HEK293 (cell line): ENCODE measurements at regions not wholly inside any gene's neighbourhood (a gene's known extent, or its start where the extent isn't known, plus 50 kb on each side); places are given as distances from the start of the nearest gene placed in this dataset.
A peak's percentile ranks its signal among the peaks of the same experiment; 100 is the strongest.

Experiments used
- CTCF ChIA-PET: fragments of 350-600 bp; formaldehyde crosslinking; extraction: SDS; loops from one replicate; lab custom pipeline; 2021; ENCODE audit warnings: antibody characterized with exemption; lab: Yijun Ruan, JAX
- POLR2A ChIA-PET: fragments of 300-600 bp; formaldehyde crosslinking; extraction: SDS; loops from one replicate; lab custom pipeline; 2020; ENCODE audit warnings: antibody characterized with exemption, inconsistent platforms; lab: Yijun Ruan, JAX
- H3K27ac ChIP-seq: fragments of 200-500 bp; sonication (Bioruptor generic); 2 replicates; pipeline ENCODE4 v1.5.1; 2014; ENCODE audit warnings: low read depth, low read length, control low read depth, inconsistent platforms; ENCODE audit errors: extremely low read depth
- H3K36me3 ChIP-seq, 2 experiments: fragments of 200-500 bp in 1 of 2; sonication (Bioruptor generic) in 1 of 2; 1 replicate in 1 of 2; 2 replicates in 1 of 2; pipeline ENCODE4 v1.5.1; 2014 to 2017; ENCODE audit warnings: inconsistent platforms in 2 of 2, low read length in 2 of 2; ENCODE audit not compliant: control insufficient read depth in 2 of 2, insufficient read depth in 1 of 2
- H3K4me1 ChIP-seq: fragments of 200-500 bp; sonication (Bioruptor generic); 2 replicates; pipeline ENCODE4 v1.5.1; 2014; ENCODE audit warnings: mild to moderate bottlenecking, low read length, inconsistent platforms; ENCODE audit not compliant: control insufficient read depth, insufficient read depth
- H3K4me3 ChIP-seq: 2 replicates; pipeline ENCODE4 v1.5.1; 2011; ENCODE audit warnings: low read depth, mild to moderate bottlenecking, control low read depth, low read length, moderate library complexity
- H3K9me3 ChIP-seq: fragments of 200-500 bp; sonication (Bioruptor generic); 2 replicates; pipeline ENCODE4 v1.5.1; 2014; ENCODE audit warnings: low read depth, low read length, inconsistent platforms; ENCODE audit not compliant: control insufficient read depth, insufficient read depth
- EGR2 ChIP-seq: fragments of 450-650 bp; formaldehyde crosslinking; IDR thresholded peaks from 2 replicates; pipeline ENCODE4 v1.5.1; 2016; ENCODE audit warnings: low read depth, missing biosample characterization, missing genetic modification characterization
- KLF9 ChIP-seq: fragments of 450-650 bp; formaldehyde crosslinking; IDR thresholded peaks from 2 replicates; pipeline ENCODE4 v1.5.1; 2016; ENCODE audit warnings: missing biosample characterization, missing genetic modification characterization, low read depth
- MEIS1 ChIP-seq: sonication (generic); formaldehyde crosslinking; IDR thresholded peaks from 2 replicates; pipeline ENCODE4 v1.8.1; 2022; ENCODE audit warnings: missing genetic modification reagents, mild to moderate bottlenecking, borderline replicate concordance
- TRIM28 ChIP-seq: IDR thresholded peaks from 2 replicates; pipeline ENCODE4 v1.6.1; 2011; ENCODE audit warnings: low read length, control low read depth, borderline replicate concordance
- ZEB2 ChIP-seq: fragments of 450-650 bp; formaldehyde crosslinking; IDR thresholded peaks from 2 replicates; pipeline ENCODE4 v1.5.1; 2016; ENCODE audit warnings: missing biosample characterization, missing genetic modification characterization
- ZNF112 ChIP-seq: fragments of 450-650 bp; formaldehyde crosslinking; IDR thresholded peaks from 2 replicates; pipeline ENCODE4 v1.5.0; 2017; ENCODE audit warnings: missing biosample characterization, missing genetic modification characterization
- ZNF146 ChIP-seq: fragments of 450-650 bp; formaldehyde crosslinking; IDR thresholded peaks from 2 replicates; pipeline ENCODE4 v1.5.1; 2016; ENCODE audit warnings: missing biosample characterization, missing genetic modification characterization
- ZNF202 ChIP-seq: fragments of 450-650 bp; formaldehyde crosslinking; IDR thresholded peaks from 2 replicates; pipeline ENCODE4 v1.5.1; 2016; ENCODE audit warnings: missing biosample characterization, missing genetic modification characterization, borderline replicate concordance
- ZNF211 ChIP-seq: fragments of 450-650 bp; formaldehyde crosslinking; IDR thresholded peaks from 2 replicates; pipeline ENCODE4 v1.5.1; 2016; ENCODE audit warnings: low read depth, missing biosample characterization, missing genetic modification characterization
- ZNF366 ChIP-seq: fragments of 450-650 bp; formaldehyde crosslinking; conservative IDR thresholded peaks from 2 replicates; pipeline ENCODE4 v1.5.1; 2016; ENCODE audit warnings: missing biosample characterization, missing genetic modification characterization
- ZNF394 ChIP-seq: fragments of 450-650 bp; formaldehyde crosslinking; IDR thresholded peaks from 2 replicates; pipeline ENCODE4 v1.5.1; 2016; ENCODE audit warnings: missing biosample characterization, missing genetic modification characterization, mild to moderate bottlenecking, moderate library complexity, borderline replicate concordance
- ZNF404 ChIP-seq: fragments of 450-650 bp; formaldehyde crosslinking; IDR thresholded peaks from 2 replicates; pipeline ENCODE4 v1.5.1; 2017; ENCODE audit warnings: missing biosample characterization, missing genetic modification characterization
- ZNF426 ChIP-seq: fragments of 450-650 bp; formaldehyde crosslinking; IDR thresholded peaks from 2 replicates; pipeline ENCODE4 v1.5.1; 2017; ENCODE audit warnings: missing biosample characterization, missing genetic modification characterization, mild to moderate bottlenecking, inconsistent platforms, moderate library complexity
- ZNF585B ChIP-seq: fragments of 450-650 bp; formaldehyde crosslinking; IDR thresholded peaks from 2 replicates; pipeline ENCODE4 v1.5.1; 2016; ENCODE audit warnings: missing biosample characterization, missing genetic modification characterization
- ZNF596 ChIP-seq: fragments of 450-650 bp; IDR thresholded peaks from 2 replicates; pipeline ENCODE4 v1.5.0; 2018; ENCODE audit warnings: missing biosample characterization, mild to moderate bottlenecking, missing genetic modification characterization, moderate library complexity
- ZNF610 ChIP-seq: fragments of 450-650 bp; formaldehyde crosslinking; IDR thresholded peaks from 2 replicates; pipeline ENCODE4 v1.5.1; 2016; ENCODE audit warnings: missing biosample characterization, missing genetic modification characterization, borderline replicate concordance
- TF ChIP-seq, protein P1 (sequence below): fragments of 450-650 bp; IDR thresholded peaks from 2 replicates; pipeline ENCODE4 v1.5.1; 2018; ENCODE audit warnings: missing biosample characterization, mild to moderate bottlenecking, missing genetic modification characterization
- TF ChIP-seq, protein P2 (sequence below): fragments of 450-650 bp; formaldehyde crosslinking; IDR thresholded peaks from 2 replicates; pipeline ENCODE4 v1.5.1; 2016; ENCODE audit warnings: missing biosample characterization, missing genetic modification characterization
- TF ChIP-seq, protein P3 (sequence below): fragments of 450-650 bp; IDR thresholded peaks from 2 replicates; pipeline ENCODE4 v1.5.1; 2018; ENCODE audit warnings: missing biosample characterization, missing genetic modification characterization
- TF ChIP-seq, protein P4 (sequence below): fragments of 450-650 bp; formaldehyde crosslinking; IDR thresholded peaks from 2 replicates; pipeline ENCODE4 v1.5.1; 2016; ENCODE audit warnings: missing biosample characterization, missing genetic modification characterization

DNA sequence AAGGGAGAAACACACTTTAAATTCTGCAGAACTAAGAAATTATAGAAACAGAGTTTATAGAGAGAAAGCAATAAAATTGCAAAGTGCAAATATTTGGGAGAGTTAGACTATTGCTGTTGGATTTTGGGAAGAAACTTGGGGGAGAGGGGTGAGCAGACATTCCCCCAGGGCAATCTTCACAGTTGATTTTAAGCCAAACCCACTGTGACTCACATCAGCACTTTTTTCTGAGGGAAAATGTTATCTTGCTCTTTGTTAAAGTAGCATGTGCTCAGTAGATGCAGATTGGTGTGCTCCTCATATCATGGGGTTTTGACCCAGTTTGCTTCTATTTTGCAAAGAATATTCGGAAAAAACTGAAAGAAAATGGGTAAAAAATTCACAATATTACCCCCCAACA is 367.6 kb downstream of the CDH11 start (continued):
- TF ChIP-seq, protein P1, sequence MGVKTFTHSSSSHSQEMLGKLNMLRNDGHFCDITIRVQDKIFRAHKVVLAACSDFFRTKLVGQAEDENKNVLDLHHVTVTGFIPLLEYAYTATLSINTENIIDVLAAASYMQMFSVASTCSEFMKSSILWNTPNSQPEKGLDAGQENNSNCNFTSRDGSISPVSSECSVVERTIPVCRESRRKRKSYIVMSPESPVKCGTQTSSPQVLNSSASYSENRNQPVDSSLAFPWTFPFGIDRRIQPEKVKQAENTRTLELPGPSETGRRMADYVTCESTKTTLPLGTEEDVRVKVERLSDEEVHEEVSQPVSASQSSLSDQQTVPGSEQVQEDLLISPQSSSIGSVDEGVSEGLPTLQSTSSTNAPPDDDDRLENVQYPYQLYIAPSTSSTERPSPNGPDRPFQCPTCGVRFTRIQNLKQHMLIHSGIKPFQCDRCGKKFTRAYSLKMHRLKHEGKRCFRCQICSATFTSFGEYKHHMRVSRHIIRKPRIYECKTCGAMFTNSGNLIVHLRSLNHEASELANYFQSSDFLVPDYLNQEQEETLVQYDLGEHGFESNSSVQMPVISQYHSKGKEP (tag by site-specific recombination) = no peak
- TF ChIP-seq ZNF394 (tag by site-specific recombination) (no peak), ZNF596 (tag by site-specific recombination) (no peak), KLF9 (tag by site-specific recombination) (no peak)

DNA sequence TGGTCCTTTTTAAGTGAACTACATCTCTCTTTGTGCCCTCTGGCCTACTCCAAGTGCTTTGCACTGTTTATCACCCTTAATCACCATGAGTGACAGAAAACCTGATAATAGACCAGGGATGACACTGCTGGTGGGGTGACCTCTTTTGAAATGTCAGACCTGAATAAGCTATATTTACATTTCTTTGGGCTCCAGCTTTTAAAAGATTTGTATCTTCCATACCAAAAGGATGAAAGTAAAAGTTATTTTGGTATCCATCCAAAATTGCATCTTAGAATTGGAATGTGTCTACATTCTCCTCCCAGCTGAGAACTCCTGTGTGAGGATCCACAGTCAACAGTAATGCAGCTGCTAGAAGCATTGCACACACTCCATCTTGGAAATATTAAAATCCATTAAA is 370.0 kb downstream of the CDH11 start:
- TF ChIP-seq MEIS1 (CRISPR knock-in tag) (peak; percentile 52; the same call in 1 of the 2 replicates), ZNF211 (tag by site-specific recombination) (no peak)
- ChIA-PET POLR2A (interaction anchor here (0.7 kb wide), 2 partner anchors 330 to 1163 kb away, joined by 6 to 7 read pairs; no protein-coding TSS in a partner anchor), CTCF (interaction anchor here (0.6 kb wide), 1 partner anchor 138 kb away, joined by 3 read pairs; no protein-coding TSS in a partner anchor)
- Histone ChIP-seq H3K4me1 (peaks cover 12% of the 10 kb centered on the region; the same call in 1 of the 2 replicates), H3K4me3 (no peak overlapping the region), H3K27ac (no peak overlapping the region), H3K9me3 (no peaks in the 10 kb centered on the region), H3K36me3 (no peaks in the 10 kb centered on the region)

DNA sequence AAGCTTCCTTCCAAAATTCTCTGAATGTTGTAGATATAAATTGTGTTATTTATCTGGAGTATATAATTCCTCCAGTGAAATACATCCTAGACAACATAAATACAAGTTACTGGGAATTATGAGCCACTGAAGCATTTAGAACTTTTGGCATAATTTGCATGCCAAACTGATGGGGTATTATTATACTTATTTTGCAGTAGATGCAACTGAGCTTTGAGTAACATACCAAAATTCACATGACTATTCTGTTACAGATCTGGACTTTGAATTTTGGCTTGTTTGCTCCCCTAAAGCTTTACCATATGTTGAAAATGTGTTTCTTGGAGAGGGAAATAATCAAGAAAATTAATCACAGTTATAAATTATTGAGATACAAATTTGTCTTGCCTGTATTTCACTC is 372.5 kb downstream of the CDH11 start:
- Histone ChIP-seq H3K4me1 (peaks cover 7% of the 10 kb centered on the region; the same call in 1 of the 2 replicates), H3K9me3 (no peaks in the 10 kb centered on the region), H3K27ac (no peak overlapping the region), H3K4me3 (no peak overlapping the region), H3K36me3 (no peaks in the 10 kb centered on the region)
- no peak for TF ChIP-seq ZNF146
- TF ChIP-seq ZNF202 (tag by site-specific recombination) = no peak
- no peak for TF ChIP-seq ZNF610 (tag by site-specific recombination)
- CTCF ChIA-PET = interaction anchor here (1.1 kb wide), 1 partner anchor 225 kb away, joined by 3 read pairs; no protein-coding TSS in a partner anchor
- POLR2A ChIA-PET = no interaction called here

DNA sequence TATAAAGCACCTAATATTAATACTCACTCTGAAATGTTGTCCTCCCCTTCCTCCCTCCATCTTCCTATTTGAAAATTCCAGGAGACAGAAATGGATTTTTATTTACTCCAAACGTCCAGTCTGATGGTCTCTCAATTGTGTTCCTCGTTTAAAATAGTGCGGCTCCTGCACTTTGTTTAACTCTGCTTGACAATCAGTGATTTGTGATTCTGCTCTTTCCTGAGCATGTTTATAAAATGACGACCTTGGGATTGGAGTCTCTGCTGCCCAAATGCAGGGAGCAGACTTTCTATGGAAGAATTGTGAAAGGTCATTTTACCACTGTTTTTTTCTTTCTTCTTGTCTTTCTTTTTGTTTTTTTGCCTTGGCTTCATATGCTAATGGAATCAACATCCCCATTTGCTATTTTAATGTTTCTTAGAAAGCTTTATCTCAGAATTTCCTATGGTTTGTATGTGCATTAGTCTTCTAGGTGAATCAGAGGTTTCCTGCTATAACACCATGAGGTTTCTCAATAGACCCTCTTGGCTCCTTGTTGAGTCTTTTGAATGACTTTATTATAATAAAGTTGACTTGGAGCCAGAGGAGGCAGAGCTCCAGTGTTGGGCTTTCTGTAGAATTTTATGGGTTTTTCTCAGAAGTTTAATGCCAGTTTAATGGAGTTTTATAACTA is 376.5 kb downstream of the CDH11 start:
- POLR2A ChIA-PET = no interaction called here

More for the DNA sequence above, 376.5 kb downstream of the CDH11 start:
- CTCF ChIA-PET = no interaction called here
- TF ChIP-seq, protein P1 (tag by site-specific recombination) = no peak
- TF ChIP-seq TRIM28 = no peak
- TF ChIP-seq ZEB2 = no peak
- TF ChIP-seq ZNF404 (tag by site-specific recombination) = no peak
- TF ChIP-seq ZNF426 (tag by site-specific recombination) = no peak
- TF ChIP-seq, protein P2, sequence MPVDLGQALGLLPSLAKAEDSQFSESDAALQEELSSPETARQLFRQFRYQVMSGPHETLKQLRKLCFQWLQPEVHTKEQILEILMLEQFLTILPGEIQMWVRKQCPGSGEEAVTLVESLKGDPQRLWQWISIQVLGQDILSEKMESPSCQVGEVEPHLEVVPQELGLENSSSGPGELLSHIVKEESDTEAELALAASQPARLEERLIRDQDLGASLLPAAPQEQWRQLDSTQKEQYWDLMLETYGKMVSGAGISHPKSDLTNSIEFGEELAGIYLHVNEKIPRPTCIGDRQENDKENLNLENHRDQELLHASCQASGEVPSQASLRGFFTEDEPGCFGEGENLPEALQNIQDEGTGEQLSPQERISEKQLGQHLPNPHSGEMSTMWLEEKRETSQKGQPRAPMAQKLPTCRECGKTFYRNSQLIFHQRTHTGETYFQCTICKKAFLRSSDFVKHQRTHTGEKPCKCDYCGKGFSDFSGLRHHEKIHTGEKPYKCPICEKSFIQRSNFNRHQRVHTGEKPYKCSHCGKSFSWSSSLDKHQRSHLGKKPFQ = no peak
- TF ChIP-seq, protein P3, sequence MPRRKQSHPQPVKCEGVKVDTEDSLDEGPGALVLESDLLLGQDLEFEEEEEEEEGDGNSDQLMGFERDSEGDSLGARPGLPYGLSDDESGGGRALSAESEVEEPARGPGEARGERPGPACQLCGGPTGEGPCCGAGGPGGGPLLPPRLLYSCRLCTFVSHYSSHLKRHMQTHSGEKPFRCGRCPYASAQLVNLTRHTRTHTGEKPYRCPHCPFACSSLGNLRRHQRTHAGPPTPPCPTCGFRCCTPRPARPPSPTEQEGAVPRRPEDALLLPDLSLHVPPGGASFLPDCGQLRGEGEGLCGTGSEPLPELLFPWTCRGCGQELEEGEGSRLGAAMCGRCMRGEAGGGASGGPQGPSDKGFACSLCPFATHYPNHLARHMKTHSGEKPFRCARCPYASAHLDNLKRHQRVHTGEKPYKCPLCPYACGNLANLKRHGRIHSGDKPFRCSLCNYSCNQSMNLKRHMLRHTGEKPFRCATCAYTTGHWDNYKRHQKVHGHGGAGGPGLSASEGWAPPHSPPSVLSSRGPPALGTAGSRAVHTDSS = no peak
- TF ChIP-seq ZNF366 = no peak
- TF ChIP-seq, protein P4, sequence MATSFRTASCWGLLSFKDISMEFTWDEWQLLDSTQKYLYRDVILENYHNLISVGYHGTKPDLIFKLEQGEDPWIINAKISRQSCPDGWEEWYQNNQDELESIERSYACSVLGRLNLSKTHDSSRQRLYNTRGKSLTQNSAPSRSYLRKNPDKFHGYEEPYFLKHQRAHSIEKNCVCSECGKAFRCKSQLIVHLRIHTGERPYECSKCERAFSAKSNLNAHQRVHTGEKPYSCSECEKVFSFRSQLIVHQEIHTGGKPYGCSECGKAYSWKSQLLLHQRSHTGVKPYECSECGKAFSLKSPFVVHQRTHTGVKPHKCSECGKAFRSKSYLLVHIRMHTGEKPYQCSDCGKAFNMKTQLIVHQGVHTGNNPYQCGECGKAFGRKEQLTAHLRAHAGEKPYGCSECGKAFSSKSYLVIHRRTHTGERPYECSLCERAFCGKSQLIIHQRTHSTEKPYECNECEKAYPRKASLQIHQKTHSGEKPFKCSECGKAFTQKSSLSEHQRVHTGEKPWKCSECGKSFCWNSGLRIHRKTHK (tag by site-specific recombination) = no peak
- no peak for TF ChIP-seq ZNF585B (tag by site-specific recombination)
- TF ChIP-seq EGR2 (tag by site-specific recombination) = no peak
- TF ChIP-seq ZNF112 = no peak
- Histone ChIP-seq H3K27ac (no peak overlapping the region), H3K9me3 (no peaks in the 10 kb centered on the region), H3K4me1 (no peaks in the 10 kb centered on the region), H3K36me3 (no peaks in the 10 kb centered on the region), H3K4me3 (no peak overlapping the region)
